Psoas muscle (tissue), 7 donors: ENCODE measurements at regions not wholly inside any gene's neighbourhood (a gene's known extent, or its start where the extent isn't known, plus 50 kb on each side); places are given as distances from the start of the nearest gene placed in this dataset.

Experiments used
- ATAC-seq, 4 donors: fragments of 200-7000 bp; cut with Tn5 transposase; one replicate each; pipeline ENCODE4 v1.9.1; 2020; ENCODE audit warnings: moderate library complexity in 3 of 4, mild to moderate bottlenecking in 2 of 4
- DNase-seq, 2 donors: peaks; one replicate each; pipeline ENCODE4 v3.0.0-alpha.2; 2020
- H3K27ac ChIP-seq: fragments of 200-600 bp; one replicate; pipeline ENCODE4 v1.8.0; 2022
- H3K27me3 ChIP-seq, 3 donors: fragments of 200-600 bp in 1 of 3; one replicate each; pipeline versions ENCODE4 v1.6.1 to v1.8.0; 2013 to 2022; ENCODE audit warnings: low read length in 2 of 3, mild to moderate bottlenecking in 2 of 3, moderate library complexity in 1 of 3; ENCODE audit not compliant: insufficient read depth in 3 of 3
- H3K36me3 ChIP-seq, 2 donors: fragments of 200-600 bp in 1 of 2; one replicate each; pipeline versions ENCODE4 v1.6.1 to v1.8.0; 2013 to 2022; ENCODE audit warnings: low read depth in 1 of 2, mild to moderate bottlenecking in 1 of 2, moderate library complexity in 1 of 2; ENCODE audit not compliant: insufficient read depth in 1 of 2
- H3K4me1 ChIP-seq: fragments of 200-600 bp; one replicate; pipeline ENCODE4 v1.8.0; 2022
- H3K4me3 ChIP-seq: fragments of 200-600 bp; one replicate; pipeline ENCODE4 v1.8.0; 2022; ENCODE audit warnings: mild to moderate bottlenecking
- H3K9me3 ChIP-seq: fragments of 200-600 bp; one replicate; pipeline ENCODE4 v1.8.0; 2022
- WGBS, 3 donors: extraction: QIAGEN DNeasy Blood & Tissue Kit; methylation state at CpG; one replicate each; pipeline versions ENCODE4 v1.1.6 to v1.1.7; 2013; 5-methylcytosine and 5-hydroxymethylcytosine counted together
- intact Hi-C, 2 donors: fragments of 100-400 bp; cut with DNase I; formaldehyde crosslinking; loops; one replicate each; pipeline versions ENCODE4 v1.11.0 to v1.14.2; 2022
- TF ChIP-seq, protein P1 (sequence below): fragments of 200-600 bp; IDR thresholded peaks from one replicate; pipeline ENCODE4 v1.8.0; 2022; ENCODE audit warnings: antibody characterized with exemption
- donor health status: healthy with polysubstance abuse.
- donor health status: DM: no; HTN: no; CAD: no; lungs with moderate emphysema.
- donor health status: Bipolar disorder and iron deficiency.
- donor health status: healthy.
- donor health status: DM: yes; HTN: yes; CAD: no.
- donor health status: DM: no; HTN: no; CAD: no.
- donor health status: DM: yes; HTN: yes; CAD: no.

- Histone ChIP-seq H3K4me1 (peaks cover 3% of the 10 kb centered on the region), H3K9me3 (no peaks in the 10 kb centered on the region), H3K27me3 (no peaks in the 10 kb centered on the region), H3K36me3 (no peaks in the 10 kb centered on the region), H3K4me3 (no peak overlapping the region), H3K27ac (no peak overlapping the region)
- 53 to 57% (median 57%) methylated on average over 3 of the region's 3 CpGs for WGBS, 3 donors
- intact Hi-C loops = no loop called here
- DNase-seq = no peak
- ATAC-seq = no peak
- TF ChIP-seq, protein P1, sequence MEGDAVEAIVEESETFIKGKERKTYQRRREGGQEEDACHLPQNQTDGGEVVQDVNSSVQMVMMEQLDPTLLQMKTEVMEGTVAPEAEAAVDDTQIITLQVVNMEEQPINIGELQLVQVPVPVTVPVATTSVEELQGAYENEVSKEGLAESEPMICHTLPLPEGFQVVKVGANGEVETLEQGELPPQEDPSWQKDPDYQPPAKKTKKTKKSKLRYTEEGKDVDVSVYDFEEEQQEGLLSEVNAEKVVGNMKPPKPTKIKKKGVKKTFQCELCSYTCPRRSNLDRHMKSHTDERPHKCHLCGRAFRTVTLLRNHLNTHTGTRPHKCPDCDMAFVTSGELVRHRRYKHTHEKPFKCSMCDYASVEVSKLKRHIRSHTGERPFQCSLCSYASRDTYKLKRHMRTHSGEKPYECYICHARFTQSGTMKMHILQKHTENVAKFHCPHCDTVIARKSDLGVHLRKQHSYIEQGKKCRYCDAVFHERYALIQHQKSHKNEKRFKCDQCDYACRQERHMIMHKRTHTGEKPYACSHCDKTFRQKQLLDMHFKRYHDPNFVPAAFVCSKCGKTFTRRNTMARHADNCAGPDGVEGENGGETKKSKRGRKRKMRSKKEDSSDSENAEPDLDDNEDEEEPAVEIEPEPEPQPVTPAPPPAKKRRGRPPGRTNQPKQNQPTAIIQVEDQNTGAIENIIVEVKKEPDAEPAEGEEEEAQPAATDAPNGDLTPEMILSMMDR = no peak
These were observed 615.7 kb upstream of the ARID1B start for GRCh38 chr6:156161471-156161870.

DNA sequence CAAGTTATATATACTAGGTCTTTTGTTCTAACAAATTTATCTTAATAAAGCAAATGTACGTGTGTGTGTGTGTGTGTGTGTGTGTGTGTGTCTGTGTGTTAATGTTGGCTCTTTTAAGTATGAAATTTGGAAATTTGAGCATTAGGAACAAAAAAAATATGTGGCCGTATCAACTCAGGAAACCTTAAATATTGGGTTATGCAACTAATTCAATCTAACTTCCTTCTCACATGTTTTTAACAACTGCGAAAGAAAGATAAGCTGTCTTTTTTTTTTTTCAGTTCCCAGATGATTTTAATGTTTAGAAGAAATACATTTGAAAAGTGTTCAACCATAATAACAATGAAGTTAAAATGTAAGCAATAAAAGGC is 616.4 kb upstream of the ARID1B start:
- Histone ChIP-seq H3K27me3 (no peaks in the 10 kb centered on the region), H3K4me3 (no peak overlapping the region), H3K4me1 (no peaks in the 10 kb centered on the region), H3K36me3 (no peaks in the 10 kb centered on the region), H3K27ac (no peak overlapping the region), H3K9me3 (no peaks in the 10 kb centered on the region)
- WGBS, 3 donors = 36 to 39% (median 38%) methylated on average over 3 of the region's 3 CpGs
- ATAC-seq (no peak), DNase-seq (no peak)
- TF ChIP-seq, protein P1 = no peak
- intact Hi-C loops = no loop called here

GRCh38 chr6:156160007-156160794 is 617.0 kb upstream of the ARID1B start:
- DNase-seq (no peak), ATAC-seq (no peak)
- Histone ChIP-seq H3K36me3 (no peaks in the 10 kb centered on the region), H3K4me3 (no peak overlapping the region), H3K4me1 (no peaks in the 10 kb centered on the region), H3K27ac (no peak overlapping the region), H3K9me3 (no peaks in the 10 kb centered on the region), H3K27me3 (no peaks in the 10 kb centered on the region)
- intact Hi-C loops = no loop called here
- TF ChIP-seq, protein P1 = no peak
- 85 to 97% (median 86%) methylated on average over 3 of the region's 3 CpGs for whole genome bisulfite sequencing, 3 donors

DNA sequence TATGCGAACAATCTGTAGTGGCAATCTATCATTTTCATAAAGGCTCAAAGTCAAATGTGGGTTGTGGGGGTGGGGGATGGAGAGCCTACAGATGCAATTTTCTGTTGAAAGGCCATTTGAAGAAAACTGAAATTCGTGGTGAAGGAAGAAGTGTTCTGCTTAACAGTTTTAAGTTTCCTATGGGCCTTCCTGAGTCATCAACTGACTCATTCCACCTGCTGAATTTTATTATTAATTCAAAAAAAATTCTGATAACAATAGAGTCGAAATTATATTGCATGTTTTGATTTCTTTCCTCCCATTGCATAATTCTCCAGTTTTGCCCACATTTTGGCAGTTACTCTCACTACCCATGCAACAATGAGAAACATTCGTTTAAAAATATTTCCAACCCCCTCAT is 622.3 kb upstream of the ARID1B start:
- no peaks in the 10 kb centered on the region for H3K4me1 ChIP-seq
- no peaks in the 10 kb centered on the region for H3K9me3 ChIP-seq
- H3K36me3 ChIP-seq = no peaks in the 10 kb centered on the region
- H3K4me3 ChIP-seq = no peak overlapping the region
- no peak for ATAC-seq
- 44 to 58% (median 53%) methylated on average over 4 of the region's 4 CpGs for WGBS, 3 donors
- DNase-seq = no peak
- no peak overlapping the region for H3K27ac ChIP-seq
- TF ChIP-seq, protein P1 = no peak
- H3K27me3 ChIP-seq = no peaks in the 10 kb centered on the region
- intact Hi-C loops = no loop called here

GRCh38 chr6:156150391-156150790 is 626.8 kb upstream of the ARID1B start:
- 52 to 74% (median 70%) methylated on average over 1 of the region's 1 CpG for WGBS, 3 donors

More at GRCh38 chr6:156150391-156150790, 626.8 kb upstream of the ARID1B start:
- no peaks in the 10 kb centered on the region for H3K36me3 ChIP-seq
- no peaks in the 10 kb centered on the region for H3K4me1 ChIP-seq
- no peak for ATAC-seq
- no peak for DNase-seq
- intact Hi-C loops = no loop called here
- no peak overlapping the region for H3K27ac ChIP-seq
- TF ChIP-seq, protein P1 = no peak
- H3K9me3 ChIP-seq = no peaks in the 10 kb centered on the region
- H3K27me3 ChIP-seq = no peaks in the 10 kb centered on the region
- no peak overlapping the region for H3K4me3 ChIP-seq
